Thoracic aorta (tissue), 2 donors: ENCODE measurements at regions not wholly inside any gene's neighbourhood (a gene's known extent, or its start where the extent isn't known, plus 50 kb on each side); places are given as distances from the start of the nearest gene placed in this dataset.

Experiments used
- ATAC-seq: fragments of 150-250 bp; one replicate; pipeline ENCODE4 v1.8.0; 2017; ENCODE audit warnings: low read depth; ENCODE audit not compliant: insufficient number of reproducible peaks, low FRiP score
- DNase-seq: peaks from one replicate; pipeline ENCODE4 v3.0.0-alpha.2; 2020; ENCODE audit warnings: low spot score
- H3K27ac ChIP-seq, 2 donors: fragments of 200-600 bp; sonication (generic); 1 replicate in 1 of 2; 2 replicates in 1 of 2; pipeline ENCODE4 v1.5.1; 2016; ENCODE audit warnings: mild to moderate bottlenecking in 2 of 2, moderate library complexity in 2 of 2
- H3K27me3 ChIP-seq: fragments of 200-600 bp; sonication (generic); replicated peaks from 2 replicates; pipeline ENCODE4 v1.6.0; 2016; ENCODE audit warnings: mild to moderate bottlenecking; ENCODE audit not compliant: insufficient read depth
- H3K36me3 ChIP-seq: fragments of 200-600 bp; sonication (generic); one replicate; pipeline ENCODE4 v1.5.1; 2016
- H3K4me1 ChIP-seq, 2 donors: fragments of 200-600 bp; sonication (generic); 1 replicate in 1 of 2; 2 replicates in 1 of 2; pipeline versions ENCODE4 v1.5.1 to v1.6.0; 2016; ENCODE audit warnings: low read depth in 2 of 2, mild to moderate bottlenecking in 1 of 2; ENCODE audit not compliant: control insufficient read depth in 1 of 2
- H3K4me3 ChIP-seq: fragments of 200-600 bp; sonication (generic); 2 replicates; pipeline ENCODE4 v1.5.1; 2016; ENCODE audit warnings: mild to moderate bottlenecking
- H3K9me3 ChIP-seq: fragments of 200-600 bp; sonication (generic); 2 replicates; pipeline ENCODE4 v1.5.1; 2016
- CTCF ChIP-seq: fragments of 200-600 bp; sonication (generic); IDR thresholded peaks from one replicate; pipeline ENCODE4 v1.5.1; 2019; ENCODE audit warnings: antibody characterized with exemption

DNA sequence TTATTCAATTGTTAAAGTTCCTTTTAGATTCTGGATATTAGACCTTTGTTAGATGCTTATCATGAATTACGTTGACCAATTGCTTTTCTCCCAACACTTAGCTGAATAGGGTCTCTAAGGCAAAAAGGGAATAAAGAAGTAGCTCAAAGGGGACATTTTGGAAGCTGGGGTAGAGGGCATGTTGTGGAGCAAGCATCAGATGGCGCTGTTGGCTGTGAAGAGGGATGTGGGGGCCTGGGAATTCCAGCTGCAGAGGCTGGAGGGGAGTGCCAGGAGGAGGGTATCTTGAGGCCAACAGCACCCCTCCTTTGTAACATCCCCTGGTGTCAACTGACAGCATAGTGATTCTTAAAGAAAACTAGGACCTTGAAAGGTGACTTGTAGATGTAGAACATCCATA lies 198.2 kb downstream of the ADCYAP1 start:
- no peak overlapping the region for H3K4me3 ChIP-seq
- no peak for TF ChIP-seq CTCF
- no peaks in the 10 kb centered on the region for H3K27me3 ChIP-seq
- no peak for ATAC-seq
- no peaks in the 10 kb centered on the region for H3K36me3 ChIP-seq
- peaks cover 6 to 11% of the 10 kb centered on the region in 2 donors for H3K4me1 ChIP-seq
- DNase-seq: no peak
- H3K27ac ChIP-seq: no peak overlapping the region
- no peaks in the 10 kb centered on the region for H3K9me3 ChIP-seq

DNA sequence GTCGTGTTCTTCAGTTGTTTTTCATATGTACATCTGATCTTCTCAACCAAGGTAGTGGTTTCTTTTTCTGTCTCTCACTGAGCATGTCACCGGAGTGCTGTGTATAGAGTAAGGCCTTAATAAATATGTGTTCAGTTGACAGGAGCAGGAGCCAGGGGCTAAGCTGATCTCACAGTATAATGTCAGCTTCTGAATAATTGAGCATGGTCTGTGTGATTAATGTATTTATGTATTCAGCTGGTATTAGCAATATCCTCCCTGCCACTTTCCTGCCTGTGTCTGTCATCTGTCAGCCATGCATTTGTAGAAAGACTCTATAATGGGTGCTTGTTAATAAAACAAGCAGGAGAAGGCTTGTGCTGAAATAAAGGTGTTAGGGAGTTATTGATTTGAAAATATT lies 198.9 kb downstream of the ADCYAP1 start:
- no peak for ATAC-seq
- DNase-seq: no peak
- no peaks in the 10 kb centered on the region for H3K9me3 ChIP-seq
- no peaks in the 10 kb centered on the region for H3K27me3 ChIP-seq
- no peak overlapping the region for H3K27ac ChIP-seq
- H3K4me3 ChIP-seq: no peak overlapping the region
- peaks cover 6 to 11% of the 10 kb centered on the region in 2 donors for H3K4me1 ChIP-seq
- TF ChIP-seq CTCF: no peak
- H3K36me3 ChIP-seq: no peaks in the 10 kb centered on the region

- no peaks in the 10 kb centered on the region for H3K36me3 ChIP-seq
- H3K4me1 ChIP-seq: peaks cover 6 to 11% of the 10 kb centered on the region in 2 donors
- H3K27me3 ChIP-seq: no peaks in the 10 kb centered on the region
- no peaks in the 10 kb centered on the region for H3K9me3 ChIP-seq
- ATAC-seq (no peak), DNase-seq (no peak)
- no peak overlapping the region for H3K27ac ChIP-seq
- no peak overlapping the region for H3K4me3 ChIP-seq
- TF ChIP-seq CTCF: no peak
These were observed 199.7 kb downstream of the ADCYAP1 start for GRCh38 chr18:1104181-1104881.

DNA sequence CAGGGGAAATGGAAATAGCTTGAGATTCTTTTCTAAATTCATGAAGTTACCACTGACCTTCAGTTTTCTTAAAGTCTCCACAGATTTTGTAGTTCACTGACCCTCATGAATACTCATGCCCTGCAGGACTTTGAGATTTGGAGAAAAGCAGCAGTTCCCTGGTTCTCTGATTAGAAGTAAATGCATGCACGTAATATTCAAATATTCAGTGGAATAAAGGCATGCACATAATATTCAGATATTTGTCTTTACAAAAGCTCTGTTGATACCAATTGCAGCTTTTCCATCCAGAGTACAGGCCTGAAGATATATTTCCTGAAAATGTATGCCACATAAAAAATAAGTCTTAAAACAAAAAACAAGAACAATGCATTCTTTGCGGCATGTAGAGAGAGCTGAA lies 219.8 kb downstream of the ADCYAP1 start:
- ATAC-seq: no peak
- no peak for TF ChIP-seq CTCF
- no peaks in the 10 kb centered on the region for H3K36me3 ChIP-seq

DNA sequence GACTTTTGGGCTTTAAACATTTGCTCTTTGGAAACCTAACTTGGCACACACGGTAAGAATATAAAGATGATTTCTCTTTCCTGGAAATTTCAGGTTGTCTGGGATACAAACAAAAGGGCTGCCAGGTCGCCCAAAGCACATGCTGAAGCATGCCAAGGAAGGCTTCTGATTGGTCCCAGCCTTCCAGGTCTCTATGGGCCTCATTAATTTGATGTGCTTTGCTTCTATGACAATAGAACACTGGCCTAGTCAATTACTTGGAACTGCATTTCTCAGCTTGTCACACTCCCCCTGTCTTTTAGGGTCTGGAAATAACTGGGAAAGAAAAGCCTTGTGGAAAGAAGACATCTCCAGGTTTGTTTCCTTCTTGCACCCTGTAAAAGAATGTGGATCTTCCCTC lies 228.9 kb downstream of the ADCYAP1 start:
- Histone ChIP-seq H3K4me3 (no peak overlapping the region), H3K27ac (no peak overlapping the region), H3K36me3 (no peaks in the 10 kb centered on the region), H3K4me1 (no peaks in the 10 kb centered on the region), H3K27me3 (no peaks in the 10 kb centered on the region), H3K9me3 (peaks cover under 1% of the 10 kb centered on the region)
- no peak for TF ChIP-seq CTCF
- DNase-seq (no peak), ATAC-seq (no peak)

More for the DNA sequence above, 219.8 kb downstream of the ADCYAP1 start:
- Histone ChIP-seq H3K27ac (no peak overlapping the region), H3K4me3 (no peak overlapping the region), H3K4me1 (no peaks in the 10 kb centered on the region), H3K9me3 (no peaks in the 10 kb centered on the region), H3K27me3 (no peaks in the 10 kb centered on the region)
- DNase-seq: no peak
